ENCODE measurements at regions not wholly inside any gene's neighbourhood (a gene's known extent, or its start where the extent isn't known, plus 50 kb on each side); places are given as distances from the start of the nearest gene placed in this dataset.

GRCh38 chr5:168109441-168109840 lies 182.0 kb upstream of the WWC1 start:
- TF ChIP-seq JUN (CRISPR knock-in tag; IDR thresholded peaks at IDR 0.05), result no peak
- TF ChIP-seq BRF2 (CRISPR knock-in tag; IDR thresholded peaks at IDR 0.05), result no peak
- TF ChIP-seq, protein P1, sequence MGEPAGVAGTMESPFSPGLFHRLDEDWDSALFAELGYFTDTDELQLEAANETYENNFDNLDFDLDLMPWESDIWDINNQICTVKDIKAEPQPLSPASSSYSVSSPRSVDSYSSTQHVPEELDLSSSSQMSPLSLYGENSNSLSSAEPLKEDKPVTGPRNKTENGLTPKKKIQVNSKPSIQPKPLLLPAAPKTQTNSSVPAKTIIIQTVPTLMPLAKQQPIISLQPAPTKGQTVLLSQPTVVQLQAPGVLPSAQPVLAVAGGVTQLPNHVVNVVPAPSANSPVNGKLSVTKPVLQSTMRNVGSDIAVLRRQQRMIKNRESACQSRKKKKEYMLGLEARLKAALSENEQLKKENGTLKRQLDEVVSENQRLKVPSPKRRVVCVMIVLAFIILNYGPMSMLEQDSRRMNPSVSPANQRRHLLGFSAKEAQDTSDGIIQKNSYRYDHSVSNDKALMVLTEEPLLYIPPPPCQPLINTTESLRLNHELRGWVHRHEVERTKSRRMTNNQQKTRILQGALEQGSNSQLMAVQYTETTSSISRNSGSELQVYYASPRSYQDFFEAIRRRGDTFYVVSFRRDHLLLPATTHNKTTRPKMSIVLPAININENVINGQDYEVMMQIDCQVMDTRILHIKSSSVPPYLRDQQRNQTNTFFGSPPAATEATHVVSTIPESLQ (CRISPR knock-in tag; conservative IDR thresholded peaks at IDR 0.05), result no peak
- TF ChIP-seq RAD21 (CRISPR knock-in tag; IDR thresholded peaks at IDR 0.05), result no peak
- no peak for TF ChIP-seq EP300 (IDR thresholded peaks at IDR 0.05; ENCODE audit: low read depth in 2 of 2, low read length in 2 of 2)
- no peak for TF ChIP-seq EP300 (CRISPR knock-in tag; IDR thresholded peaks at IDR 0.05; ENCODE audit: borderline replicate concordance)
- TF ChIP-seq ZC3H4 (CRISPR knock-in tag; IDR thresholded peaks at IDR 0.05; ENCODE audit: borderline replicate concordance), result no peak
- TF ChIP-seq, protein P2, sequence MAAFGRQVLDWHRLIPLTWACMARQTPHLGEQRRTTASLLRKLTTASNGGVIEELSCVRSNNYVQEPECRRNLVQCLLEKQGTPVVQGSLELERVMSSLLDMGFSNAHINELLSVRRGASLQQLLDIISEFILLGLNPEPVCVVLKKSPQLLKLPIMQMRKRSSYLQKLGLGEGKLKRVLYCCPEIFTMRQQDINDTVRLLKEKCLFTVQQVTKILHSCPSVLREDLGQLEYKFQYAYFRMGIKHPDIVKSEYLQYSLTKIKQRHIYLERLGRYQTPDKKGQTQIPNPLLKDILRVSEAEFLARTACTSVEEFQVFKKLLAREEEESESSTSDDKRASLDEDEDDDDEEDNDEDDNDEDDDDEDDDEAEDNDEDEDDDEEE (CRISPR knock-in tag; IDR thresholded peaks at IDR 0.05), result no peak
- TF ChIP-seq KLF16 (CRISPR knock-in tag; IDR thresholded peaks at IDR 0.05), result no peak
- TF ChIP-seq CHD2 (IDR thresholded peaks at IDR 0.05; ENCODE audit: low read depth, low read length), result no peak
- TF ChIP-seq ZBTB33 (CRISPR knock-in tag; IDR thresholded peaks at IDR 0.05), result no peak
- TF ChIP-seq, protein P3, sequence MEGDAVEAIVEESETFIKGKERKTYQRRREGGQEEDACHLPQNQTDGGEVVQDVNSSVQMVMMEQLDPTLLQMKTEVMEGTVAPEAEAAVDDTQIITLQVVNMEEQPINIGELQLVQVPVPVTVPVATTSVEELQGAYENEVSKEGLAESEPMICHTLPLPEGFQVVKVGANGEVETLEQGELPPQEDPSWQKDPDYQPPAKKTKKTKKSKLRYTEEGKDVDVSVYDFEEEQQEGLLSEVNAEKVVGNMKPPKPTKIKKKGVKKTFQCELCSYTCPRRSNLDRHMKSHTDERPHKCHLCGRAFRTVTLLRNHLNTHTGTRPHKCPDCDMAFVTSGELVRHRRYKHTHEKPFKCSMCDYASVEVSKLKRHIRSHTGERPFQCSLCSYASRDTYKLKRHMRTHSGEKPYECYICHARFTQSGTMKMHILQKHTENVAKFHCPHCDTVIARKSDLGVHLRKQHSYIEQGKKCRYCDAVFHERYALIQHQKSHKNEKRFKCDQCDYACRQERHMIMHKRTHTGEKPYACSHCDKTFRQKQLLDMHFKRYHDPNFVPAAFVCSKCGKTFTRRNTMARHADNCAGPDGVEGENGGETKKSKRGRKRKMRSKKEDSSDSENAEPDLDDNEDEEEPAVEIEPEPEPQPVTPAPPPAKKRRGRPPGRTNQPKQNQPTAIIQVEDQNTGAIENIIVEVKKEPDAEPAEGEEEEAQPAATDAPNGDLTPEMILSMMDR (CRISPR knock-in tag; IDR thresholded peaks at IDR 0.05), result no peak
